GM18511 (cell line): ENCODE measurements at regions not wholly inside any gene's neighbourhood (a gene's known extent, or its start where the extent isn't known, plus 50 kb on each side); places are given as distances from the start of the nearest gene placed in this dataset.

ENCODE experiments used
- ATAC-seq: cut with Tn5 transposase; IDR thresholded peaks from one replicate; pipeline ENCODE4 v1.9.1; 2021; ENCODE audit warnings: mild to moderate bottlenecking, moderate library complexity; ENCODE audit not compliant: unreplicated experiment

DNA sequence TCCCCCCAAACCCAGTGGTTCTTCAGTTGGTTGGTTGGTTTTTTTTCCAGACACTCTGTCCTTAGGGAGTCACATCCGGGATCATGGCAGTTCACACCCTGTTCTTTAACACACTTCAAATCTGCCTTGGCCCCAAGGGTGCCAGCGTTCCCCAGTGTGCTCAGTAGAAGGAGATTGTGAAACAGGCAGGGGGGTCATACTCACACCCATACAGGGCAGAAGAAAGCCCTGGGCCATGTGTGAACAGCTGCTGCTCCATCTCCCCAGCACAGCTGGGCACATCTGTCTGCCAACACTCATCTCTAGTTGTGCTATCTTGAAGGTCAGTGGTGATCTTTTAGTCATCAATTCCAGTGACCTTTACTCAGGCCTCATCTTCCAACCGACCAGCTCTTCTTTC is 64.4 kb upstream of the FUT8 start:
- no peak for ATAC-seq

- no peak for ATAC-seq
Observed at GRCh38 chr14:65349100-65349499, 63.4 kb upstream of the FUT8 start.

DNA sequence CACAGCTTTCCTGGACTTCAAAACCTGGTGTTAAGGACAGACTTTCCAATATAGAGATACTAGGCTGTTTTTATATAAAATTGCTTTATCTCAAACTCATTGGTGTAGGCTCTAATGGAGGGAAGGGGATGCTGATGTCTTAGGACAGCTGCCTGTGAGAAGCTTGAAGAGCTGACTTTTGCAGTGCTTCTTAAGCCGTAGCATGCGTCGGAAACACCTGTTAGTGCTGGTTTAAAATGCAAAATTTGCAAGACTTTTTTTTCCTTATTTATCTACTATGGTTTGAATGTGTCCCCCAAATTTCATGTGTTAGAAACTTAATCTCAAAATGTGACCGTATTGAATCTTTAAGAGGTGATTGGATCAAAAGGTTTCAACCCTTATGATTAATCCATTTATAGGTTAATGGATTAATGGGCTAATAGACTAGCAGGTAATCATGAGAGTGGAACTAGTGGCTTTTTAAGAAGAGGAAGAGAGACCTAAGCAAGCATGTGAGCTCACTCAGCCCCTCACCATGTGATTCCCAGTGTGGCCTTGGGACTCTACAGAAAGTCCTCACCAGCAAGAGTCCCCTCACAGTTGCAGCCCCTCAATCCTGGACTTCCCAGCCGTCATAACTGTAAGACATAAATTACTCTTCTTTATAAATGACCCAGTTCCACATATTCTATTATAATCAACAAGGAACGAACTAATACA is 60.9 kb upstream of the FUT8 start:
- no peak for ATAC-seq

- ATAC-seq, result no peak
Observed at GRCh38 chr14:65352964-65353530, 59.5 kb upstream of the FUT8 start.

DNA sequence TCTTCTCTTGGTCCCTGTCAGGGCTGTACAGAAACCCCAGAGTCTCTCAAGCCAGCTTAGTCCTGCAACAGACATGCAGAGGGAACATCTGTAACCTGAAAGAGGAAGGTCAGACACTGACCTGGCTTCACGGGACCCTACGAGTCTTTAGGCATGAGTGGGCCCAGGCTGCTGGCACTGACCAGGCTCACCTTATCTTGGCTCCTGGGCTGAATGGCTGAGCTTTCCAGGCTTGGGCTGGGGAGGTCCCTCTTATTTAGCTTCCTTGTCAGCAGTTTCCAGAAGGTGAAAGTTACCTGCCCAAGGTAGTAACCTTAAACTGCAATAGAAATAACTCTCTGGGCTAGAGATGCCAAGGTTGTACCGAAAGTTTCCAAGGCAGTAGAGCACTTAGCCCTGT is 58.4 kb upstream of the FUT8 start:
- no peak for ATAC-seq

GRCh38 chr14:65354715-65355114 is 57.8 kb upstream of the FUT8 start:
- ATAC-seq, result no peak

GRCh38 chr14:65356327-65356836 is 56.1 kb upstream of the FUT8 start:
- ATAC-seq, result no peak

DNA sequence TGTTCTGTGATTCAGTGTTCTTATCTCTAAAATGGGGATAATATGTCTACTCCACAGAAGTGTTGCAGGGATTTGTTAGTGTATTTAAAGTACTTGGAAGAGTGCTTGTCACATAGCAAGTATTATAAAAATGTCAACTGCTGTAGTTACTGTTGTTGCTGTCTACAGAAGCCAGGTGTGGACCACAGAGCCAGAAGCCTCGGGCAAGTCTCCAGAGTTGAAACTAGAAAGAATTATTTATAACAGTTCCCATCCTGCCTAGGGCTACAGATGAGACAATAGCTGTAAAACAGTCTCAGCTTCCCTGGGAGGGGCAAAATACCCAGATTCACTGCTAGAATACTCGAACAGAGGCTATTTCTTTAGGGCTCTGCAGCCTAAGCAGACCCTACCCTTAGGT is 55.4 kb upstream of the FUT8 start:
- no peak for ATAC-seq

- no peak for ATAC-seq
Observed at GRCh38 chr14:65357689-65358088, 54.8 kb upstream of the FUT8 start.

DNA sequence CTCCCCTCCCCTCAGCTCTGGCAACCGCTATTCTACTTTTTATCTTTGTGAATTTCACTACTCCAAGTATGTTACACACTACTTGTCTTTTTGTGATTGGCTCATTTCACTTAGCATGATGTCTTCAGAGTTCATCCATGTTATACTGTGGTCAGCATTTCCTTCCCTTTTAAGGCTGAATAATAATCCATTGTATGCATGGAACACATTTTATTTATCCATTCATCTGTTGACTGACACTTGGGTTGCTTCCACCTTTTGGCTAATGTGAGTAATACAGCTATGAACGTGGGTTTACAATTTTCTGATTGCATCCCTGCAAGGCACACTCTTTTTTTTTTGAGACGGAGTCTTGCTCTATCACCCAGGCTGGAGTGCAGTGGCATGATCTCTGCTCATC is 53.0 kb upstream of the FUT8 start:
- no peak for ATAC-seq

DNA sequence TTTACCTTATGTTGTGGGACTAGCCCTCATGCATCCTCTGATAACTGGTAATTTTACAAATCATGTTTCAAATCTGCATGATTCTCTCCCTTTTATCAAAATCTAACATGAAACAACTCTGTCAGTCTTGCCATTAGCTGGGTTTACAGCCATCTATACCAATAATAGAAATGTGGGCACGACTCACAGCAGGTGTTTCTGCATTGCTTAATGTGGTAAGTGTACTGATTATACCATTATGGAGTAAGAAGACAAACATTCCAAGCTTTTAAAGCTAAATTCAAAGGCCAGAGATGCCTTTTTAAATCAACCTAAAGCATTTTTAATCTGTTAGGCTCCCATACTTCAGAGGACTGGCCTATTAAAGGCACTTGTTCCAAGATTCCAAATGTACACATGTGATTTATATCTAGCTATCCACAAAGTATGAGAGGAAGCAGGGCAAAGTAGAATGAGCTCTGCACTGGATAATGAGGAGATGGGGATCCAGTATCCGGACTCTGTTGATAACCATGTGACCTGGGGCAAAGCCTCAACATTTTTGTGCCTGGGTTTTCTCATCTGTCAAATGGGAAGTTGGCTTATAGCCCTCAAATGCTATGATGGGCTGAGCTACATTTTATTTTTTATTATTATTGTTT is 52.3 kb upstream of the FUT8 start:
- no peak for ATAC-seq

DNA sequence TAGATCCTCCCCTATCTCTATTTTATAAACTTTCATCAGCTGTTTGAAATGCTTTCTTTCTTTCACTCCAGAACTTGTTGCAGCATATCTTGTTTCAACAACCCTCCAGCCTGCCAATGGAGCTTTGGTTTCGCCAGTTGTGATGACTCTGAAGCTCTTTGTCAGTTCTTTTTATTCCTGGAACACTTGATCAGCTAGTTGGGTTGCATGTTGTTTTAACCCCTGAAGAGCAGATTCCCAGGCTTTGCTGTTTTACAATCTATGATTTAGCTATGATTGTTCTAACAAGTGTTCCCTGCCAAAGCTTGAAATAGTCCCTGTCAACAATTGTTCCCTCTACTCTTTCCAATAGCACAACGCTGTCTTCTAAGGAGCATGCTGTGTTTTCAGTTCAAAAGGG is 50.6 kb upstream of the FUT8 start:
- no peak for ATAC-seq
